Breast epithelium (tissue), 3 donors: ENCODE measurements at regions not wholly inside any gene's neighbourhood (a gene's known extent, or its start where the extent isn't known, plus 50 kb on each side); places are given as distances from the start of the nearest gene placed in this dataset.

ENCODE experiments used
- POLR2AphosphoS5 ChIP-seq, 3 donors: sonication (generic); formaldehyde crosslinking; IDR thresholded peaks; one replicate each; pipeline ENCODE4 v1.6.1; 2017; ENCODE audit warnings: antibody characterized with exemption in 3 of 3
- TF ChIP-seq, protein P1 (sequence below), 3 donors: fragments of 450-650 bp; IDR thresholded peaks; one replicate each; pipeline ENCODE4 v1.5.1; 2016 to 2017; ENCODE audit warnings: antibody characterized with exemption in 3 of 3, mild to moderate bottlenecking in 3 of 3, moderate library complexity in 3 of 3

DNA sequence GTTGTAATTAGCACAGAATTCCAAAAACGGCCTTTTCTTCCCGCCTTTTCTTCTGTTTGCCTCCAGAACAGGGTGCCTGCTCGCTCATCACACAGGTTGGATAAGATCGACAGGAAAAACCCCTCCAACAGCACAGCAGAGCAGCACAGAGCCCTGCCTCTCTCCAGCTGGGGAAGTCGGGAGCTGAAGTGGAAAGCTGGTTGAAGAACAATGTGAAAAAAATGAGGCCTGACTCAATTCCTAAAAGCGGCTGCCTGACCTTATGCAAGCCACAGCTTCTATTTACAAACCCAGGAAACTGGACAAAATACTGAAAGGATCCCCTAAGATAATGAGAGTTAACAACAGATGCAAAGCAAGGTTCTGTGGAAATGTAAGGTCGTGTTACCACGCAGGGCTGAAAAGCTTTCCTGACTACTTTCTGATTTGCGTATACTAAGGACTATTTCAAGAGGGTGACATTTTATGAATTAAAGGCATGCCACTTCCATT, 116.9 kb downstream of the TTLL2 start:
- no peak for TF ChIP-seq POLR2AphosphoS5 (IDR thresholded peaks at IDR 0.05)
- TF ChIP-seq, protein P1, sequence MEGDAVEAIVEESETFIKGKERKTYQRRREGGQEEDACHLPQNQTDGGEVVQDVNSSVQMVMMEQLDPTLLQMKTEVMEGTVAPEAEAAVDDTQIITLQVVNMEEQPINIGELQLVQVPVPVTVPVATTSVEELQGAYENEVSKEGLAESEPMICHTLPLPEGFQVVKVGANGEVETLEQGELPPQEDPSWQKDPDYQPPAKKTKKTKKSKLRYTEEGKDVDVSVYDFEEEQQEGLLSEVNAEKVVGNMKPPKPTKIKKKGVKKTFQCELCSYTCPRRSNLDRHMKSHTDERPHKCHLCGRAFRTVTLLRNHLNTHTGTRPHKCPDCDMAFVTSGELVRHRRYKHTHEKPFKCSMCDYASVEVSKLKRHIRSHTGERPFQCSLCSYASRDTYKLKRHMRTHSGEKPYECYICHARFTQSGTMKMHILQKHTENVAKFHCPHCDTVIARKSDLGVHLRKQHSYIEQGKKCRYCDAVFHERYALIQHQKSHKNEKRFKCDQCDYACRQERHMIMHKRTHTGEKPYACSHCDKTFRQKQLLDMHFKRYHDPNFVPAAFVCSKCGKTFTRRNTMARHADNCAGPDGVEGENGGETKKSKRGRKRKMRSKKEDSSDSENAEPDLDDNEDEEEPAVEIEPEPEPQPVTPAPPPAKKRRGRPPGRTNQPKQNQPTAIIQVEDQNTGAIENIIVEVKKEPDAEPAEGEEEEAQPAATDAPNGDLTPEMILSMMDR (IDR thresholded peaks at IDR 0.05), result no peak
